ENCODE measurements at regions not wholly inside any gene's neighbourhood (a gene's known extent, or its start where the extent isn't known, plus 50 kb on each side); places are given as distances from the start of the nearest gene placed in this dataset.

- ChIA-PET SMC1A (ENCODE audit: uncharacterized antibody, unreplicated experiment) (no interaction called here), RAD21 (ENCODE audit: unreplicated experiment) (no interaction called here), CTCF (interaction anchor here (0.6 to 0.9 kb wide), 2 partner anchors 11 to 897 kb away, joined by 3 read pairs; no protein-coding TSS in a partner anchor), POLR2A (no interaction called here)
- Histone ChIP-seq H3K9ac (ENCODE audit: control insufficient read depth, insufficient read depth, low read length) (no peak overlapping the region), H3K27me3 (replicated peaks in 1 of 2; ENCODE audit: control insufficient read depth in 2 of 2, insufficient read depth in 2 of 2, low read length in 1 of 2) (no peaks in the 10 kb centered on the region), H3K27ac (ENCODE audit: control insufficient read depth, insufficient read depth) (no peak overlapping the region), H3K4me3 (no peak overlapping the region), H3K9me3 (replicated peaks; ENCODE audit: control insufficient read depth, insufficient read depth, low read length) (no peaks in the 10 kb centered on the region), H3K36me3 (ENCODE audit: control insufficient read depth in 2 of 2, insufficient read depth in 2 of 2, low read length in 1 of 2) (no peaks in the 10 kb centered on the region), H3K79me2 (ENCODE audit: control insufficient read depth, insufficient read depth, low read length) (no peaks in the 10 kb centered on the region), H3K4me2 (ENCODE audit: control insufficient read depth, insufficient read depth) (no peak overlapping the region), H3K4me1 (ENCODE audit: control insufficient read depth, insufficient read depth, low read length) (no peaks in the 10 kb centered on the region), H2AFZ (ENCODE audit: control insufficient read depth, low read depth, low read length) (no peak overlapping the region), H4K20me1 (ENCODE audit: control insufficient read depth, insufficient read depth) (no peaks in the 10 kb centered on the region)
- in situ Hi-C loops (cut with MboI) = no loop called here
- DNase-seq (ENCODE audit: low read depth, low spot score) (no peak), ATAC-seq (no peak), FAIRE-seq (no peak)
- 0% methylated on average over 2 of the region's 2 CpGs for WGBS (ENCODE audit: insufficient coverage, insufficient replicate concordance, low lambda C conversion rate, missing lambda C conversion rate)
- no TSS peak for BruUV-seq (replicated peaks)
- intact Hi-C loops (cut with micrococcal nuclease; ENCODE audit: unreplicated experiment) = no loop called here
- TF ChIP-seq CTCF (IDR thresholded peaks at IDR 0.05 in 2 of 3, conservative IDR thresholded peaks at IDR 0.05 in 1 of 3; ENCODE audit: control insufficient read depth in 2 of 3, extremely low read depth in 1 of 3, insufficient read depth in 1 of 3, low read depth in 3 of 3, low read length in 3 of 3) = no peak
- TF ChIP-seq E2F8 (IDR thresholded peaks at IDR 0.05; ENCODE audit: low read depth, partially characterized antibody) = no peak
- no peak for TF ChIP-seq ZSCAN29 (IDR thresholded peaks at IDR 0.05)
- TF ChIP-seq MXI1 (IDR thresholded peaks at IDR 0.05; ENCODE audit: low read depth, low read length) = no peak
- no peak for TF ChIP-seq PML (IDR thresholded peaks at IDR 0.05; ENCODE audit: low read length)
- no peak for TF ChIP-seq POLR2A (IDR thresholded peaks at IDR 0.05; ENCODE audit: low read depth, low read length)
- TF ChIP-seq SIN3A (IDR thresholded peaks at IDR 0.05; ENCODE audit: low read depth, low read length) = no peak
- TF ChIP-seq NRF1 (conservative IDR thresholded peaks at IDR 0.05; ENCODE audit: low read depth, low read length) = no peak
- TF ChIP-seq CUX1 (IDR thresholded peaks at IDR 0.05; ENCODE audit: insufficient replicate concordance, low read depth, low read length) = no peak
- no peak for TF ChIP-seq IKZF2 (IDR thresholded peaks at IDR 0.05)
- TF ChIP-seq E2F4 (IDR thresholded peaks at IDR 0.05; ENCODE audit: low read depth, low read length) = no peak
- no peak for TF ChIP-seq ATF7 (IDR thresholded peaks at IDR 0.05; ENCODE audit: low read depth)
- no peak for TF ChIP-seq PBX3 (IDR thresholded peaks at IDR 0.05; ENCODE audit: insufficient replicate concordance, low read depth, low read length)
Measured at GRCh38 chr2:59653164-59653563, 900.3 kb downstream of the BCL11A start.

All from GM12878 (cell line).